ENCODE measurements at regions not wholly inside any gene's neighbourhood (a gene's known extent, or its start where the extent isn't known, plus 50 kb on each side); places are given as distances from the start of the nearest gene placed in this dataset.

GRCh38 chr2:121007490-121007853, 271.8 kb downstream of the GLI2 start:
- TF ChIP-seq NFYB (CRISPR knock-in tag; conservative IDR thresholded peaks at IDR 0.05; ENCODE audit: low read depth) (no peak), ZNF263 (CRISPR knock-in tag; IDR thresholded peaks at IDR 0.05; ENCODE audit: low read depth) (no peak), ZSCAN18 (CRISPR knock-in tag; IDR thresholded peaks at IDR 0.05) (no peak), PREB (CRISPR knock-in tag; IDR thresholded peaks at IDR 0.05; ENCODE audit: borderline replicate concordance) (no peak), ZNF121 (CRISPR knock-in tag; IDR thresholded peaks at IDR 0.05) (no peak), USF2 (CRISPR knock-in tag; IDR thresholded peaks at IDR 0.05) (no peak), CBFB (CRISPR knock-in tag; IDR thresholded peaks at IDR 0.05; ENCODE audit: low read depth) (no peak), CTCF (IDR thresholded peaks at IDR 0.05) (no peak), MYBL2 (CRISPR knock-in tag; IDR thresholded peaks at IDR 0.05) (no peak), SP1 (CRISPR knock-in tag; conservative IDR thresholded peaks at IDR 0.05) (no peak), ESRRA (CRISPR knock-in tag; IDR thresholded peaks at IDR 0.05; ENCODE audit: borderline replicate concordance) (no peak), IRF1 (CRISPR knock-in tag; IDR thresholded peaks at IDR 0.05) (no peak), TEAD4 (CRISPR knock-in tag; IDR thresholded peaks at IDR 0.05) (no peak), SMAD4 (CRISPR knock-in tag; IDR thresholded peaks at IDR 0.05) (no peak)
